Vagina (tissue), 2 donors: ENCODE measurements at regions not wholly inside any gene's neighbourhood (a gene's known extent, or its start where the extent isn't known, plus 50 kb on each side); places are given as distances from the start of the nearest gene placed in this dataset.

Experiments used
- CTCF ChIP-seq, 3 experiments: fragments of 450-650 bp in 2 of 3; fragments of 200-600 bp in 1 of 3; sonication (generic) in 1 of 3; IDR thresholded peaks; one replicate each; pipeline ENCODE4 v1.5.1; 2017 to 2019; ENCODE audit warnings: antibody characterized with exemption in 3 of 3, mild to moderate bottlenecking in 2 of 3, moderate library complexity in 2 of 3
- POLR2A ChIP-seq, 2 donors: fragments of 450-650 bp; IDR thresholded peaks; one replicate each; pipeline ENCODE4 v1.6.1; 2017; ENCODE audit warnings: antibody characterized with exemption in 2 of 2, mild to moderate bottlenecking in 2 of 2, moderate library complexity in 2 of 2
- POLR2AphosphoS5 ChIP-seq, 2 donors: sonication (generic); formaldehyde crosslinking; IDR thresholded peaks; one replicate each; pipeline ENCODE4 v1.9.0; 2017; ENCODE audit warnings: antibody characterized with exemption in 2 of 2, mild to moderate bottlenecking in 2 of 2, low read depth in 1 of 2; ENCODE audit not compliant: insufficient read depth in 1 of 2

DNA sequence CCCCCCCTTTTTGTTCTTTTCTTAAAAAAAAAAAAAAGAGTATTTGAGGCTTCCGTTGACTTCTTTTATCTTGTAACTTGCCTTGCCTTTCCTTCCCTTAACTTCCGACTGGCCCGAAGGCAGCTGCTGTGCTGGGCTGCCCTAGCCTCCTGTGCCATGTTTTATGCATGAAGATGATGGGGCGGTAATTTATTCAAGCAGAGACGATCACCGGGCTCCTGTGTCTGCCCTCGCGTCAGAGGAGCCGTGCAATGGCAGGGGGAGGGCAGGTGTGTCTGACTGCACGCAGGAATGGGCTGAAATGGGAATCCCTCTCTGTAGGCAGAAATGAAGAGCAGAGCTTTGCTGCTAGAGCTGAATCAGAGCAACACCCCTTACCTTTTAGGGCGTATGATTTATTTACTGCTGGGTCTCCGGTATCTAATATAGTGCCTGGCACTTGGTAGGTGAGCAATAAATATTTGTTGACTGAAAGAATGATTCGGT is 106.3 kb upstream of the RIPOR2 start:
- TF ChIP-seq CTCF (IDR thresholded peaks at IDR 0.05) (no peak), POLR2AphosphoS5 (IDR thresholded peaks at IDR 0.05; ENCODE audit: insufficient read depth in 1 of 2, low read depth in 1 of 2) (no peak), POLR2A (IDR thresholded peaks at IDR 0.05) (no peak)
